ENCODE measurements at regions not wholly inside any gene's neighbourhood (a gene's known extent, or its start where the extent isn't known, plus 50 kb on each side); places are given as distances from the start of the nearest gene placed in this dataset.

DNA sequence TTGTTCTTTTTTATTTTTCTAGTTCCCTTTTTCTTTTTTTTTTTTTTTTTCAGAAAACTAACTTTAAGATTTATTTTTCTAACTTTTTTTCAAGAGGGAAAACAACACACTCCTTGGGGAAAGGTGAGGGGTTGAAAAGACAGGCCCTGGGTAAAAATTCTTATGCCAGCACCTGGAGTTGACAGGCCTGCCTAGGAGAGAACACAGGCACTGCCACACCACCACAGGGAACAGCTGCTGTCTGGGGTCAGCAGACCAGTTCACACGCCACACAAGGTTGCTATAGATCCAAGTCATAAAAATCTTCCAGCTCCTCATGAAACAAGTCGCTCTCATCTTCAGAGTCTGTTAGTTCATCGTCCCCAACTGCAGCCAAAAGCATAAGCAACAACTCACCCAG lies 246.4 kb downstream of the C12orf50 start:
- no peaks in the 10 kb centered on the region for H4K20me1 ChIP-seq (ENCODE audit: control insufficient read depth, insufficient read depth, insufficient read length)
- no peaks in the 10 kb centered on the region for H3K9me3 Mint-ChIP-seq
- H3K4me2 ChIP-seq (ENCODE audit: insufficient read depth, insufficient read length, low read length), result no peak overlapping the region
- H2AK5ac ChIP-seq (ENCODE audit: insufficient read length, low read length), result no peak overlapping the region
- no peaks in the 10 kb centered on the region for H3K79me1 ChIP-seq (ENCODE audit: insufficient read depth, low read depth, low read length, poor library complexity, severe bottlenecking)
- no peaks in the 10 kb centered on the region for H3K23me2 ChIP-seq (ENCODE audit: insufficient read length, low read depth, low read length, poor library complexity, severe bottlenecking)
- H3K4me1 ChIP-seq (ENCODE audit: insufficient read depth, low read length), result no peaks in the 10 kb centered on the region
- no CpG with 5 or more reads among the region's 3 CpGs for WGBS (ENCODE audit: extremely low coverage, insufficient read length, low lambda C conversion rate)
- H3K9ac ChIP-seq (ENCODE audit: extremely low read depth, insufficient read length, low read length), result no peak overlapping the region
- no peaks in the 10 kb centered on the region for H3K36me3 Mint-ChIP-seq (ENCODE audit: insufficient read depth in 1 of 3, low read depth in 3 of 3)
- H3K27ac ChIP-seq (ENCODE audit: insufficient read length, low read depth, low read length), result no peak overlapping the region
- no peaks in the 10 kb centered on the region for H3K9me3 ChIP-seq (ENCODE audit: control insufficient read depth, low read depth, low read length)
- no peaks in the 10 kb centered on the region for H3K79me2 ChIP-seq (ENCODE audit: insufficient read depth, low read length)
- H2BK120ac ChIP-seq (ENCODE audit: low read depth, low read length, poor library complexity, severe bottlenecking), result no peak overlapping the region
- H3K27me3 ChIP-seq (ENCODE audit: insufficient read depth, low read length), result no peaks in the 10 kb centered on the region
- no peak overlapping the region for H3K4me3 Mint-ChIP-seq
- no peak overlapping the region for H2BK5ac ChIP-seq (ENCODE audit: insufficient read length, low read length)
- H2BK15ac ChIP-seq (ENCODE audit: low read depth, low read length), result no peak overlapping the region
- H3K18ac ChIP-seq (ENCODE audit: insufficient read length, low read depth, low read length), result no peak overlapping the region
- H3K27me3 Mint-ChIP-seq (ENCODE audit: low read depth), result no peaks in the 10 kb centered on the region
- H3K4me1 Mint-ChIP-seq, result no peaks in the 10 kb centered on the region
- no peak overlapping the region for H3K4ac ChIP-seq (ENCODE audit: low read depth, low read length)
- H3K56ac ChIP-seq (ENCODE audit: insufficient read length, low read depth, low read length), result no peak overlapping the region
- H2AFZ ChIP-seq (ENCODE audit: low read length), result no peak overlapping the region
- H3K23ac ChIP-seq (ENCODE audit: insufficient read length, low read depth, low read length), result no peak overlapping the region
- no peak overlapping the region for H2BK12ac ChIP-seq (ENCODE audit: insufficient read length, low read depth, low read length)
- no peak overlapping the region for H4K8ac ChIP-seq (replicated peaks; ENCODE audit: insufficient read length, low read depth, low read length)
- H3T11ph ChIP-seq (ENCODE audit: low read length), result no peak overlapping the region
- H2BK20ac ChIP-seq (ENCODE audit: low read depth, low read length, poor library complexity, severe bottlenecking), result no peak overlapping the region
- H4K91ac ChIP-seq (ENCODE audit: insufficient read length, low read depth, low read length), result no peak overlapping the region
- no peak overlapping the region for H3K14ac ChIP-seq (ENCODE audit: insufficient read depth, low read length)
- no peak for DNase-seq
- no peak overlapping the region for H3K27ac Mint-ChIP-seq
- TF ChIP-seq, protein P1, sequence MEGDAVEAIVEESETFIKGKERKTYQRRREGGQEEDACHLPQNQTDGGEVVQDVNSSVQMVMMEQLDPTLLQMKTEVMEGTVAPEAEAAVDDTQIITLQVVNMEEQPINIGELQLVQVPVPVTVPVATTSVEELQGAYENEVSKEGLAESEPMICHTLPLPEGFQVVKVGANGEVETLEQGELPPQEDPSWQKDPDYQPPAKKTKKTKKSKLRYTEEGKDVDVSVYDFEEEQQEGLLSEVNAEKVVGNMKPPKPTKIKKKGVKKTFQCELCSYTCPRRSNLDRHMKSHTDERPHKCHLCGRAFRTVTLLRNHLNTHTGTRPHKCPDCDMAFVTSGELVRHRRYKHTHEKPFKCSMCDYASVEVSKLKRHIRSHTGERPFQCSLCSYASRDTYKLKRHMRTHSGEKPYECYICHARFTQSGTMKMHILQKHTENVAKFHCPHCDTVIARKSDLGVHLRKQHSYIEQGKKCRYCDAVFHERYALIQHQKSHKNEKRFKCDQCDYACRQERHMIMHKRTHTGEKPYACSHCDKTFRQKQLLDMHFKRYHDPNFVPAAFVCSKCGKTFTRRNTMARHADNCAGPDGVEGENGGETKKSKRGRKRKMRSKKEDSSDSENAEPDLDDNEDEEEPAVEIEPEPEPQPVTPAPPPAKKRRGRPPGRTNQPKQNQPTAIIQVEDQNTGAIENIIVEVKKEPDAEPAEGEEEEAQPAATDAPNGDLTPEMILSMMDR (conservative IDR thresholded peaks at IDR 0.05), result no peak
- H4K5ac ChIP-seq (ENCODE audit: insufficient read length, low read depth, low read length), result no peak overlapping the region
